Keratinocyte (primary cell): ENCODE measurements at regions not wholly inside any gene's neighbourhood (a gene's known extent, or its start where the extent isn't known, plus 50 kb on each side); places are given as distances from the start of the nearest gene placed in this dataset.

Source experiments
- DNase-seq: peaks from one replicate; pipeline ENCODE4 v3.0.0-alpha.2; 2011; ENCODE audit warnings: low read depth, missing footprints, low spot score
- FAIRE-seq: peaks from 2 replicates; lab custom pipeline; 2011; peaks lifted over from hg19 to GRCh38; lab: Jason Lieb, UNC
- H2AFZ ChIP-seq: 2 replicates; pipeline ENCODE4 v1.6.0; 2012; ENCODE audit warnings: low read length, control low read depth, inconsistent platforms; ENCODE audit not compliant: control insufficient read depth
- H3K27ac ChIP-seq: 2 replicates; pipeline ENCODE4 v1.5.1; 2011; ENCODE audit warnings: low read length; ENCODE audit not compliant: control insufficient read depth, insufficient read depth
- H3K27me3 ChIP-seq: 3 replicates; pipeline ENCODE4 v1.6.0; 2011; ENCODE audit warnings: low read length; ENCODE audit not compliant: control insufficient read depth, insufficient read depth; ENCODE audit errors: extremely low read depth
- H3K36me3 ChIP-seq, 2 experiments: 2 replicates in 1 of 2; 3 replicates in 1 of 2; pipeline ENCODE4 v1.5.1; 2011; ENCODE audit warnings: low read length in 2 of 2, mild to moderate bottlenecking in 1 of 2; ENCODE audit not compliant: control insufficient read depth in 2 of 2, insufficient read depth in 2 of 2; ENCODE audit errors: extremely low read depth in 1 of 2
- H3K4me1 ChIP-seq: 3 replicates; pipeline ENCODE4 v1.5.1; 2011; ENCODE audit warnings: low read length; ENCODE audit not compliant: control insufficient read depth, insufficient read depth; ENCODE audit errors: extremely low read depth
- H3K4me2 ChIP-seq: 3 replicates; pipeline ENCODE4 v1.6.0; 2011; ENCODE audit warnings: low read depth, low read length; ENCODE audit not compliant: control insufficient read depth, insufficient read depth; ENCODE audit errors: extremely low read depth
- H3K4me3 ChIP-seq, 3 experiments: fragments of 200-600 bp in 1 of 3; sonication (generic) in 1 of 3; 2 replicates in 2 of 3; 3 replicates in 1 of 3; pipeline ENCODE4 v1.5.1; 2011 to 2016; ENCODE audit warnings: low read length in 3 of 3, mild to moderate bottlenecking in 3 of 3, control low read depth in 2 of 3, inconsistent platforms in 1 of 3, low read depth in 1 of 3, mixed read lengths in 1 of 3, mixed run types in 1 of 3, moderate library complexity in 1 of 3; ENCODE audit not compliant: control insufficient read depth in 2 of 3, insufficient read depth in 2 of 3; ENCODE audit errors: extremely low read depth in 1 of 3
- H3K79me2 ChIP-seq: 2 replicates; pipeline ENCODE4 v1.6.0; 2012; ENCODE audit warnings: low read length; ENCODE audit not compliant: control insufficient read depth, insufficient read depth
- H3K9ac ChIP-seq: 3 replicates; pipeline ENCODE4 v1.6.0; 2011; ENCODE audit warnings: low read length; ENCODE audit not compliant: control insufficient read depth, insufficient read depth; ENCODE audit errors: extremely low read depth
- H3K9me1 ChIP-seq: 3 replicates; pipeline ENCODE4 v1.6.0; 2011; ENCODE audit warnings: low read length; ENCODE audit not compliant: control insufficient read depth, insufficient read depth; ENCODE audit errors: extremely low read depth
- H3K9me3 ChIP-seq: 2 replicates; pipeline ENCODE4 v1.5.1; 2012; ENCODE audit warnings: low read depth, low read length; ENCODE audit not compliant: control insufficient read depth
- H4K20me1 ChIP-seq: 3 replicates; pipeline ENCODE4 v1.6.0; 2011; ENCODE audit warnings: low read length; ENCODE audit not compliant: control insufficient read depth, insufficient read depth; ENCODE audit errors: extremely low read depth
- CTCF ChIP-seq, 3 experiments: IDR thresholded peaks in 1 of 3; conservative IDR thresholded peaks in 1 of 3; optimal IDR thresholded peaks in 1 of 3; 2 replicates in 2 of 3; 3 replicates in 1 of 3; pipeline versions ENCODE3 to v1.5.1; 2011; ENCODE audit warnings: low read length in 3 of 3, mild to moderate bottlenecking in 3 of 3, moderate library complexity in 2 of 3, control low read depth in 1 of 3, inconsistent platforms in 1 of 3; ENCODE audit not compliant: insufficient read depth in 2 of 3; ENCODE audit errors: extremely low read depth in 1 of 3
- EZH2 ChIP-seq: IDR thresholded peaks from one replicate; pipeline ENCODE4 v1.6.1; 2012; ENCODE audit warnings: inconsistent platforms, mild to moderate bottlenecking, low read length, moderate library complexity
- dilution Hi-C: fragments of 300-500 bp; cut with MboI; formaldehyde crosslinking; loops from one replicate; pipeline ENCODE4 v1.7.0; 2020; ENCODE audit warnings: low sequenced_read_pairs; ENCODE audit not compliant: extremely low pct_ligation_motif_present

DNA sequence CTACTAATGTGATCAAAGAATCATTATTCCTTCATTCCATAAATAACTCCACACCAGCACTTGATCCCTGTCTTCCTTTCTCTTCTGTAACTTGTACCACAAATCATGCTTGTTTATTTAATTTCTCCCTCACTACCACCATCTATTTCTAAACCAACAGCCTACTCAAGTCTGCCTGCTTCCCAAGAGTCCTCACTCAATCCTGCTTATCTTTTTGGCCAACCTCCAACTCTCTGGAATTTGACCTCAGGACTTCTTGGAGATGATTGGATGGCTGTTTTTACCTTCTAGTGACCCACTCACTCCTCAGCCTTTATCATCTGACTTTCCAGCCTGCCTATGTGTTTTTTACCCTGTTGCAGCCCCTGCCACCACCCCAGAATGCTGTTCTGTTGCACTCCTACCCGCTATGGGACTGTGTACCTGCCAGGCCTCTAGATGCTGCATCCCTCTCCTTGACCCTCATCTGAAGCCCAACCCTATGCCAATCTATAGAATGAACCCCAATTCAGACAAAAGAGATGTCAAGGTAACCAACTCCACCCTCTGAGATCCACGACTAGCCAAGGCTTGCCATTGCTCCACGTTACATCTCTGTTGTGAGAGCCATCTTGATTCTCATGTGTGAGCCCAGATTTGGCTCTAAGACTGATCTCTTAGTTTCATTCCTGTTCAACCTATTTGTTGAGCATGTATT lies 150.2 kb upstream of the PLEKHG7 start:
- no peak for FAIRE-seq

GRCh38 chr12:92551853-92552397 lies 150.9 kb upstream of the PLEKHG7 start:
- peak overlapping the region; percentile 65 for H3K9ac ChIP-seq
- TF ChIP-seq EZH2: no peak
- no peak for TF ChIP-seq CTCF (optimal IDR thresholded peaks at IDR 0.05 in 1 of 3, IDR thresholded peaks at IDR 0.05 in 1 of 3, conservative IDR thresholded peaks at IDR 0.05 in 1 of 3; ENCODE audit: extremely low read depth in 1 of 3, insufficient read depth in 2 of 3, low read length in 3 of 3)

More for the DNA sequence above, 150.2 kb upstream of the PLEKHG7 start:
- no peaks in the 10 kb centered on the region for H3K36me3 ChIP-seq
- peak overlapping the region; percentile 1 for H2AFZ ChIP-seq
- no peaks in the 10 kb centered on the region for H3K9me3 ChIP-seq
- dilution Hi-C loops: no loop called here
- no peaks in the 10 kb centered on the region for H3K79me2 ChIP-seq
- TF ChIP-seq EZH2 (no peak), CTCF (optimal IDR thresholded peaks at IDR 0.05 in 1 of 3, IDR thresholded peaks at IDR 0.05 in 1 of 3, conservative IDR thresholded peaks at IDR 0.05 in 1 of 3; ENCODE audit: extremely low read depth in 1 of 3, insufficient read depth in 2 of 3, low read length in 3 of 3) (no peak)
- peak overlapping the region; percentile 65 for H3K9ac ChIP-seq
- H4K20me1 ChIP-seq: no peaks in the 10 kb centered on the region
- peaks cover 29% of the 10 kb centered on the region for H3K4me1 ChIP-seq
- H3K4me3 ChIP-seq: no peak overlapping the region
- H3K27ac ChIP-seq: peak overlapping the region; percentile 94
- H3K27me3 ChIP-seq: no peaks in the 10 kb centered on the region
- no peak for DNase-seq
- H3K4me2 ChIP-seq: peak overlapping the region; percentile 78
- H3K9me1 ChIP-seq: no peaks in the 10 kb centered on the region

More at GRCh38 chr12:92551853-92552397, 150.9 kb upstream of the PLEKHG7 start:
- Histone ChIP-seq H4K20me1 (no peaks in the 10 kb centered on the region), H3K4me1 (peaks cover 29% of the 10 kb centered on the region), H3K9me3 (no peaks in the 10 kb centered on the region), H3K27me3 (no peaks in the 10 kb centered on the region), H3K36me3 (no peaks in the 10 kb centered on the region), H3K79me2 (no peaks in the 10 kb centered on the region), H2AFZ (peak overlapping the region; percentile 90), H3K27ac (peak overlapping the region; percentile 94), H3K9me1 (no peaks in the 10 kb centered on the region), H3K4me2 (peak overlapping the region; percentile 40), H3K4me3 (no peak overlapping the region)
- dilution Hi-C loops: no loop called here
- FAIRE-seq: peak; percentile 94
- no peak for DNase-seq
